HCT116 (cell line): ENCODE measurements at regions not wholly inside any gene's neighbourhood (a gene's known extent, or its start where the extent isn't known, plus 50 kb on each side); places are given as distances from the start of the nearest gene placed in this dataset.

Experiments used
- ATAC-seq: fragments of 200-7000 bp; cut with Tn5 transposase; 2 replicates; pipeline ENCODE4 v1.9.1; 2020; ENCODE audit warnings: mild to moderate bottlenecking, moderate library complexity
- BruUV-seq: library from RNA; stranded (reverse); fragments of 400-500 nt; replicated peaks from 2 replicates; lab custom pipeline; 2021; lab: Mats Ljungman, UMichigan
- CTCF ChIA-PET: fragments of 300-600 bp; sonication (Branson Sonifier 250); formaldehyde crosslinking; loops from one replicate; lab custom pipeline; 2021; ENCODE audit warnings: antibody characterized with exemption; lab: Charles Lee
- POLR2A ChIA-PET: fragments of 300-600, 350-600 bp; sonication (Branson Sonifier 250); formaldehyde crosslinking; loops from one replicate; lab custom pipeline; 2021; ENCODE audit warnings: antibody characterized with exemption; lab: Charles Lee
- RAD21 ChIA-PET, 2 experiments: fragments of 300-600 bp; sonication (Branson Sonifier 250); formaldehyde crosslinking; loops; one replicate each; lab custom pipeline; 2023; ENCODE audit warnings: low total read pairs in 2 of 2; ENCODE audit not compliant: uncharacterized antibody in 2 of 2, unreplicated experiment in 2 of 2, low non-redundant PET in 1 of 2; lab: Charles Lee
- DNase-seq: peaks from one replicate; pipeline ENCODE4 v3.0.0-alpha.2; 2010; ENCODE audit warnings: low read depth, low spot score
- H2AFZ ChIP-seq: fragments of 200-600 bp; shearing (Covaris generic), sonication (generic); 2 replicates; pipeline ENCODE4 v1.6.1; 2017; ENCODE audit warnings: low read depth, mixed run types, mixed read lengths, antibody characterized with exemption, low read length; ENCODE audit not compliant: poor library complexity, severe bottlenecking
- H3K27ac ChIP-seq: 2 replicates; pipeline ENCODE4 v1.5.1; 2012; ENCODE audit warnings: low read depth, low read length
- H3K27me3 ChIP-seq: fragments of 200-600 bp; sonication (generic); 2 replicates; pipeline ENCODE4 v1.6.1; 2016; ENCODE audit warnings: mixed run types, low read length, mixed read lengths; ENCODE audit not compliant: insufficient read depth
- H3K36me3 ChIP-seq, 2 experiments: fragments of 200-500 bp in 1 of 2; fragments of 200-600 bp in 1 of 2; sonication (Bioruptor generic) in 1 of 2; sonication (generic) in 1 of 2; 2 replicates each; pipeline versions ENCODE4 v1.5.1 to v1.6.1; 2014 to 2016; ENCODE audit warnings: low read length in 2 of 2, inconsistent platforms in 1 of 2, mixed read lengths in 1 of 2, mixed run types in 1 of 2; ENCODE audit not compliant: insufficient read depth in 2 of 2, control insufficient read depth in 1 of 2
- H3K4me1 ChIP-seq, 2 experiments: fragments of 200-600 bp in 1 of 2; sonication (generic) in 1 of 2; 2 replicates each; pipeline versions ENCODE4 v1.5.1 to v1.6.1; 2012 to 2017; ENCODE audit warnings: low read length in 2 of 2, inconsistent platforms in 1 of 2, mild to moderate bottlenecking in 1 of 2, mixed read lengths in 1 of 2, mixed run types in 1 of 2, moderate library complexity in 1 of 2; ENCODE audit not compliant: insufficient read depth in 2 of 2, control insufficient read depth in 1 of 2
- H3K4me2 ChIP-seq: fragments of 200-600 bp; sonication (generic); 2 replicates; pipeline ENCODE4 v1.6.1; 2017; ENCODE audit warnings: mixed run types, low read length, mixed read lengths
- H3K4me3 ChIP-seq, 2 experiments: fragments of 200-600 bp in 1 of 2; sonication (generic) in 1 of 2; replicated peaks in 1 of 2; 2 replicates each; pipeline ENCODE4 v1.5.1; 2011 to 2016; ENCODE audit warnings: low read length in 2 of 2, control low read depth in 1 of 2, low read depth in 1 of 2, mild to moderate bottlenecking in 1 of 2, mixed read lengths in 1 of 2, mixed run types in 1 of 2
- H3K79me2 ChIP-seq: fragments of 200-600 bp; sonication (generic); 2 replicates; pipeline ENCODE4 v1.6.1; 2017; ENCODE audit warnings: mild to moderate bottlenecking, mixed run types, low read length, moderate library complexity, mixed read lengths; ENCODE audit not compliant: insufficient read depth
- H3K9ac ChIP-seq: fragments of 200-600 bp; sonication (generic); 2 replicates; pipeline ENCODE4 v1.6.1; 2016; ENCODE audit warnings: low read length, mixed read lengths
- H3K9me2 ChIP-seq: fragments of 200-600 bp; sonication (generic), shearing (Covaris generic); 2 replicates; pipeline ENCODE4 v1.6.1; 2017; ENCODE audit warnings: mixed run types, mild to moderate bottlenecking, moderate library complexity; ENCODE audit not compliant: insufficient read depth
- H3K9me3 ChIP-seq, 2 experiments: fragments of 200-500 bp in 1 of 2; fragments of 200-600 bp in 1 of 2; sonication (Bioruptor generic) in 1 of 2; sonication (generic) in 1 of 2; 2 replicates each; pipeline ENCODE4 v1.6.1; 2014 to 2017; ENCODE audit warnings: low read length in 2 of 2, mixed read lengths in 2 of 2, inconsistent platforms in 1 of 2, low read depth in 1 of 2, mild to moderate bottlenecking in 1 of 2, mixed run types in 1 of 2, moderate library complexity in 1 of 2; ENCODE audit not compliant: control insufficient read depth in 1 of 2, insufficient read depth in 1 of 2
- H4K20me1 ChIP-seq: fragments of 200-600 bp; sonication (generic), shearing (Covaris generic); 2 replicates; pipeline ENCODE4 v1.6.1; 2017; ENCODE audit warnings: mixed run types, mild to moderate bottlenecking, moderate library complexity; ENCODE audit not compliant: insufficient read depth
- ATF3 ChIP-seq: IDR thresholded peaks from 2 replicates; pipeline ENCODE4 v1.6.1; 2012
- CBX3 ChIP-seq: IDR thresholded peaks from 2 replicates; pipeline ENCODE4 v1.6.1; 2012; ENCODE audit warnings: low read depth
- CTCF ChIP-seq, 3 experiments: fragments of 200-600 bp in 1 of 3; sonication (generic) in 1 of 3; IDR thresholded peaks in 2 of 3; conservative IDR thresholded peaks in 1 of 3; 2 replicates each; pipeline ENCODE4 v1.5.1; 2012 to 2017; ENCODE audit warnings: low read depth in 2 of 3, low read length in 2 of 3, antibody characterized with exemption in 1 of 3, borderline replicate concordance in 1 of 3, control low read depth in 1 of 3, mild to moderate bottlenecking in 1 of 3, mixed read lengths in 1 of 3, mixed run types in 1 of 3, moderate library complexity in 1 of 3; ENCODE audit not compliant: insufficient read depth in 1 of 3
- EZH2phosphoT487 ChIP-seq: fragments of 200-600 bp; IDR thresholded peaks from 2 replicates; pipeline ENCODE4 v1.6.1; 2018; ENCODE audit warnings: antibody characterized with exemption, borderline replicate concordance
- JUND ChIP-seq: IDR thresholded peaks from 2 replicates; pipeline ENCODE4 v1.6.1; 2012
- MAX ChIP-seq: IDR thresholded peaks from 2 replicates; pipeline ENCODE4 v1.6.1; 2012
- POLR2AphosphoS5 ChIP-seq: IDR thresholded peaks from 2 replicates; pipeline ENCODE4 v1.6.1; 2011; ENCODE audit warnings: mild to moderate bottlenecking, low read depth, low read length, moderate library complexity
- SIN3A ChIP-seq: IDR thresholded peaks from 2 replicates; pipeline ENCODE4 v1.6.1; 2012; ENCODE audit warnings: low read depth
- SRF ChIP-seq: IDR thresholded peaks from 2 replicates; pipeline ENCODE4 v1.6.1; 2012; ENCODE audit warnings: low read depth
- YY1 ChIP-seq: IDR thresholded peaks from 2 replicates; pipeline ENCODE4 v1.6.1; 2011; ENCODE audit warnings: low read length, low read depth, moderate library complexity, mild to moderate bottlenecking; ENCODE audit not compliant: insufficient replicate concordance; ENCODE audit errors: extremely low read depth
- ZBTB33 ChIP-seq: IDR thresholded peaks from 2 replicates; pipeline ENCODE4 v1.6.1; 2011; ENCODE audit warnings: mild to moderate bottlenecking, low read length, moderate library complexity; ENCODE audit not compliant: insufficient replicate concordance; ENCODE audit errors: extremely low read depth
- ZFX ChIP-seq: fragments of 450-650 bp; IDR thresholded peaks from 2 replicates; pipeline ENCODE4 v1.6.1; 2017
- intact Hi-C: fragments of 100-400 bp; cut with micrococcal nuclease; formaldehyde crosslinking; loops from 2 replicates; pipeline ENCODE4 v1.10.0; 2022

GRCh38 chr1:186749820-186750219, 69.6 kb upstream of the PTGS2 start (continued):
- TF ChIP-seq ZBTB33 (no peak), EZH2phosphoT487 (no peak), ATF3 (no peak), JUND (no peak), CTCF (IDR thresholded peaks at IDR 0.05 in 2 of 3, conservative IDR thresholded peaks at IDR 0.05 in 1 of 3; ENCODE audit: borderline replicate concordance in 1 of 3, insufficient read depth in 1 of 3, low read depth in 2 of 3, low read length in 2 of 3) (no peak)

GRCh38 chr1:186747661-186748060, 67.4 kb upstream of the PTGS2 start:
- no peak overlapping the region for H3K9ac ChIP-seq
- H3K36me3 ChIP-seq = no peaks in the 10 kb centered on the region
- H4K20me1 ChIP-seq = no peaks in the 10 kb centered on the region
- H3K9me3 ChIP-seq = peaks cover 0 to 3% of the 10 kb centered on the region in 2 experiments; a peak in 1 of 4 replicates
- no TSS peak for BruUV-seq
- H3K9me2 ChIP-seq = no peaks in the 10 kb centered on the region
- ChIA-PET POLR2A (no interaction called here), RAD21 (no interaction called here), CTCF (no interaction called here)
- intact Hi-C loops = no loop called here
- no peaks in the 10 kb centered on the region for H3K4me1 ChIP-seq
- no peak overlapping the region for H2AFZ ChIP-seq
- no peaks in the 10 kb centered on the region for H3K27me3 ChIP-seq
- H3K27ac ChIP-seq = no peak overlapping the region
- no peak for TF ChIP-seq MAX
- no peak for TF ChIP-seq POLR2AphosphoS5
- TF ChIP-seq CBX3 = no peak
- TF ChIP-seq YY1 = no peak
- TF ChIP-seq SIN3A = no peak
- TF ChIP-seq EZH2phosphoT487 = no peak
- TF ChIP-seq SRF = no peak
- no peak for TF ChIP-seq JUND
- TF ChIP-seq ZFX = no peak
- ATAC-seq = no peak
- H3K79me2 ChIP-seq = no peaks in the 10 kb centered on the region
- H3K4me3 ChIP-seq = no peak overlapping the region
- H3K4me2 ChIP-seq = no peak overlapping the region
- no peak for DNase-seq
